ENCODE measurements at regions not wholly inside any gene's neighbourhood (a gene's known extent, or its start where the extent isn't known, plus 50 kb on each side); places are given as distances from the start of the nearest gene placed in this dataset.

- no peak overlapping the region for H3K4me3 ChIP-seq (ENCODE audit: low read depth, low read length)
- no peaks in the 10 kb centered on the region for H3K36me3 ChIP-seq (ENCODE audit: control insufficient read depth, insufficient read depth, low read length)
- no peaks in the 10 kb centered on the region for H3K9me3 ChIP-seq (ENCODE audit: control insufficient read depth, insufficient read depth, low read length)
- no peaks in the 10 kb centered on the region for H3K27me3 ChIP-seq (ENCODE audit: control insufficient read depth, insufficient read depth, low read length)
- no peak overlapping the region for H3K27ac ChIP-seq (ENCODE audit: low read depth, low read length)
- H3K9ac ChIP-seq (ENCODE audit: low read depth, low read length): no peak overlapping the region
- 0 out of 2 replicates have a peak, but pooled peaks cover 4% of the 10 kb centered on the region for H3K4me1 ChIP-seq (ENCODE audit: control insufficient read depth, insufficient read depth, low read length)
Observed at GRCh38 chr3:69567710-69568052, 171.6 kb upstream of the MITF start.

DNA sequence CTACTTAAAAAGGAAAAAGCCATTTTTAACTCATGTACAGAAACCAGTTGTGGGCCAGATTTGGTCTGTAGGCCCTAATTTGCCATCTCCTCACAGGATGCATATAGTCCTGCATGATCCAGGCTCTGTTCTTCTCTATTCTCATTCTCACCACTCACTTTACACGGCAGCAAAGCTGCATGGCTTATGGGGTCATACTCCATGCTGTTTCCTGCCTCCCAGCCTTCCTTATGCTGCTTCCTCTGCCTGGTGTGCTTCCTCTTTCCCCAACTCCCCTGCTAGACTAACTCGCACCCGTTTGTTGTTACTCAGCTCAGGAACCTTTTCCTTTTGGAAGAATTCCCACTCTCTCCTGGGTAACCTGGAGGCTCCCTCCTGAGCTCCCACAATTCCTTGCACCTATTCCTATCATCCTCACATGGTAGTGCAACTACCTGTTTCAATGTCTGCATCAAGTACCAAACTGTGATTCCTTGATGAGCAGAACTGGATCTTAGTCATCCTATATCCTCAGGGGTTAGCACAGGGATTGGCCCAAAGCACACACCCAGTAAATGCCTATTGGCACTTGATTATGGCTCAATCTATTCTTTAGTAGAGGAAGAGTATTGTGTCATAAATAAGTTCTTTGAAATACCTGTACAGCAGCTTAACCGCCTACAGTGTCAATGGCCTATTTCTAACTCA is 172.1 kb upstream of the MITF start:
- Histone ChIP-seq H3K9ac (ENCODE audit: low read depth, low read length) (no peak overlapping the region), H3K27me3 (ENCODE audit: control insufficient read depth, insufficient read depth, low read length) (no peaks in the 10 kb centered on the region), H3K4me1 (ENCODE audit: control insufficient read depth, insufficient read depth, low read length) (0 out of 2 replicates have a peak, but pooled peaks cover under 1% of the 10 kb centered on the region), H3K9me3 (ENCODE audit: control insufficient read depth, insufficient read depth, low read length) (no peaks in the 10 kb centered on the region), H3K4me3 (ENCODE audit: low read depth, low read length) (no peak overlapping the region), H3K36me3 (ENCODE audit: control insufficient read depth, insufficient read depth, low read length) (no peaks in the 10 kb centered on the region), H3K27ac (ENCODE audit: low read depth, low read length) (no peak overlapping the region)

DNA sequence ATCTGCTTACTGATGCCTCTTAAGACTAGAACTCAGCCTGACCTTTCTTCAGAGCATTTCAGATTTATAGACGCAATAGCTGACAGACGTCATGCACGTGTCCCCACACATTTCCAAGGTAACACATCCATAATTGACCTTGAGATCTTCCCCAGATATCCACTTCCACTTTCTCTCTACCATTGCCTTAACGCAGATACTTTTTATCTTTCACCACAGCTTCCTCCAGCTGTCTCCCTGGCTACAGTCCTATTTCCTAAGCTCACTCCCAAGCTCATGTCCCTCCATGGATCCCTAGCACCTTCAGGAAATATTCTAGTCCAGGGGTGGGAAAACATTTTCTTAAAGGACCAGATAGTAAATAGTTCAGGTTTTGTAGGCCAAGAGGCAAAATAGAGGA is 173.0 kb upstream of the MITF start:
- H3K27me3 ChIP-seq (ENCODE audit: control insufficient read depth, insufficient read depth, low read length): no peaks in the 10 kb centered on the region
- H3K4me3 ChIP-seq (ENCODE audit: low read depth, low read length): no peak overlapping the region
- no peaks in the 10 kb centered on the region for H3K9me3 ChIP-seq (ENCODE audit: control insufficient read depth, insufficient read depth, low read length)
- H3K9ac ChIP-seq (ENCODE audit: low read depth, low read length): no peak overlapping the region
- no peak overlapping the region for H3K27ac ChIP-seq (ENCODE audit: low read depth, low read length)
- H3K4me1 ChIP-seq (ENCODE audit: control insufficient read depth, insufficient read depth, low read length): no peaks in the 10 kb centered on the region
- H3K36me3 ChIP-seq (ENCODE audit: control insufficient read depth, insufficient read depth, low read length): no peaks in the 10 kb centered on the region

DNA sequence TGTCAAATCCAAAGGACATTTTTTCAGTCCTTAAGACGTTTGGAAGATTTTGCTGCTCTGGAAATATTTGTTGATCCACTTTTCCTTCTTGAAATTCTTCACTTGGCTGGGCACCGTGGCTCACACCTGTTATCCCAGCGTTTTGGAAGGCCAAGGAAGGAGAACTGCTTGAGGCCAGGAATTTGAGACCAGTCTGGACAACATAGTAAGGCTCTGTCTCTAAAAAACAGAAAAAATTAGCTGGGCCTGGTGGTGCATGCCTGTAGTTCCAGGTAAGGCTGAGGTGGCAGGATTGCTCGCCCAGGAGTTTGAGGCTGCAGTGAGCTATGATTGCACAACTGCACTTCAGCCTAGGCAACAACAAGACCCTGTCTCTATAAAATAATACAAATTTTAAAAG is 173.9 kb upstream of the MITF start:
- Histone ChIP-seq H3K9me3 (ENCODE audit: control insufficient read depth, insufficient read depth, low read length) (no peaks in the 10 kb centered on the region), H3K36me3 (ENCODE audit: control insufficient read depth, insufficient read depth, low read length) (no peaks in the 10 kb centered on the region), H3K9ac (ENCODE audit: low read depth, low read length) (no peak overlapping the region), H3K4me1 (ENCODE audit: control insufficient read depth, insufficient read depth, low read length) (no peaks in the 10 kb centered on the region), H3K27ac (ENCODE audit: low read depth, low read length) (no peak overlapping the region), H3K4me3 (ENCODE audit: low read depth, low read length) (no peak overlapping the region), H3K27me3 (ENCODE audit: control insufficient read depth, insufficient read depth, low read length) (no peaks in the 10 kb centered on the region)

GRCh38 chr3:69563981-69564380 is 175.3 kb upstream of the MITF start:
- Histone ChIP-seq H3K27me3 (ENCODE audit: control insufficient read depth, insufficient read depth, low read length) (no peaks in the 10 kb centered on the region), H3K9ac (ENCODE audit: low read depth, low read length) (no peak overlapping the region), H3K9me3 (ENCODE audit: control insufficient read depth, insufficient read depth, low read length) (no peaks in the 10 kb centered on the region), H3K36me3 (ENCODE audit: control insufficient read depth, insufficient read depth, low read length) (no peaks in the 10 kb centered on the region), H3K27ac (ENCODE audit: low read depth, low read length) (no peak overlapping the region), H3K4me3 (ENCODE audit: low read depth, low read length) (no peak overlapping the region), H3K4me1 (ENCODE audit: control insufficient read depth, insufficient read depth, low read length) (no peaks in the 10 kb centered on the region)

GRCh38 chr3:69563151-69563550 is 176.1 kb upstream of the MITF start:
- no peak overlapping the region for H3K27ac ChIP-seq (ENCODE audit: low read depth, low read length)

DNA sequence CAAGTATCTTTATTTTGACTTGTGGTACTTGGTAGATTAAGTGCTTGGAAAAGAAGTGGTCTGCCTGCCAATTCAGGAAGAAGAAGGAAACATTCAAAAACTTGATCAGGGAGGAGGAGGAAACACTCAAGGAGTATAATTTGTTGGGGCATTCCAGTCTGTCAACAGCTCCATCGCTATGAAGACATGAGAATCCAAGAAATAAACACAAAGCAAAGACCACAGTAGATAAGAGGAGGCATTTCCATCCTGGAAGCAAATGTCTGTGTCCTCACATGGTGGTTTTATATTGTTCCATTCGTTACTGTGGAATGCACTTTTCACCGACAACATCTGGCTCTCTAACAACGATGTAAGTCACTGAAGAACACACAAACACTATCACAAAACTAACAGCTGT is 176.1 kb upstream of the FRMD4B start:
- Histone ChIP-seq H3K9me3 (ENCODE audit: control insufficient read depth, insufficient read depth, low read length) (no peaks in the 10 kb centered on the region), H3K4me1 (ENCODE audit: control insufficient read depth, insufficient read depth, low read length) (no peaks in the 10 kb centered on the region)

More at GRCh38 chr3:69563151-69563550, 176.1 kb upstream of the MITF start:
- H3K27me3 ChIP-seq (ENCODE audit: control insufficient read depth, insufficient read depth, low read length): no peaks in the 10 kb centered on the region
- H3K9ac ChIP-seq (ENCODE audit: low read depth, low read length): no peak overlapping the region
- no peaks in the 10 kb centered on the region for H3K4me1 ChIP-seq (ENCODE audit: control insufficient read depth, insufficient read depth, low read length)
- H3K36me3 ChIP-seq (ENCODE audit: control insufficient read depth, insufficient read depth, low read length): no peaks in the 10 kb centered on the region
- no peak overlapping the region for H3K4me3 ChIP-seq (ENCODE audit: low read depth, low read length)
- H3K9me3 ChIP-seq (ENCODE audit: control insufficient read depth, insufficient read depth, low read length): no peaks in the 10 kb centered on the region

GRCh38 chr3:69560818-69561217 is 174.9 kb upstream of the FRMD4B start:
- Histone ChIP-seq H3K36me3 (ENCODE audit: control insufficient read depth, insufficient read depth, low read length) (no peaks in the 10 kb centered on the region), H3K4me3 (ENCODE audit: low read depth, low read length) (no peak overlapping the region), H3K27me3 (ENCODE audit: control insufficient read depth, insufficient read depth, low read length) (no peaks in the 10 kb centered on the region), H3K9me3 (ENCODE audit: control insufficient read depth, insufficient read depth, low read length) (no peaks in the 10 kb centered on the region), H3K9ac (ENCODE audit: low read depth, low read length) (no peak overlapping the region), H3K27ac (ENCODE audit: low read depth, low read length) (no peak overlapping the region), H3K4me1 (ENCODE audit: control insufficient read depth, insufficient read depth, low read length) (no peaks in the 10 kb centered on the region)

More for the DNA sequence above, 176.1 kb upstream of the FRMD4B start:
- Histone ChIP-seq H3K4me3 (ENCODE audit: low read depth, low read length) (no peak overlapping the region), H3K36me3 (ENCODE audit: control insufficient read depth, insufficient read depth, low read length) (no peaks in the 10 kb centered on the region), H3K27me3 (ENCODE audit: control insufficient read depth, insufficient read depth, low read length) (no peaks in the 10 kb centered on the region), H3K9ac (ENCODE audit: low read depth, low read length) (no peak overlapping the region), H3K27ac (ENCODE audit: low read depth, low read length) (no peak overlapping the region)

DNA sequence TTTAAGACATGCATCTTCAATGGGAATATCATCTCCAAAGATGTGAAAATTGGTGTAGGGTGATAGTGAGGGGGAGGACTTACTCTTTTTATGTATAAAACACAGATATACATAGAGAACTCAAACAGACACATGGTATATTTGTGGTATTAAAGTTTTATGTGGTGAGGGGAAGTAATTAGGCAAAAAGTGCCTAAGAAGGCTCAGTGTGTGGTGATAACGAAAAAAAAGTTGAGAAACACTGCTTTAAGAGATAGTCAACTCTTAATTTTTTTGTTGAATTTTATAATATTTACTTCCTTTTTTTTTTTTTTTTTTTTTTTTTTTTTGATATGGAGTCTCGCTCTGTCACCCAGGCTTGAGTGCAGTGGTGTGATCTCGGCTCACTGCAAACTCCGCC is 174.2 kb upstream of the FRMD4B start:
- Histone ChIP-seq H3K9ac (ENCODE audit: low read depth, low read length) (no peak overlapping the region), H3K27ac (ENCODE audit: low read depth, low read length) (no peak overlapping the region), H3K36me3 (ENCODE audit: control insufficient read depth, insufficient read depth, low read length) (no peaks in the 10 kb centered on the region)

GRCh38 chr3:69558912-69559311 is 173.0 kb upstream of the FRMD4B start:
- H3K36me3 ChIP-seq (ENCODE audit: control insufficient read depth, insufficient read depth, low read length): no peaks in the 10 kb centered on the region
- H3K4me3 ChIP-seq (ENCODE audit: low read depth, low read length): no peak overlapping the region
- H3K4me1 ChIP-seq (ENCODE audit: control insufficient read depth, insufficient read depth, low read length): no peaks in the 10 kb centered on the region
- no peak overlapping the region for H3K27ac ChIP-seq (ENCODE audit: low read depth, low read length)
- no peak overlapping the region for H3K9ac ChIP-seq (ENCODE audit: low read depth, low read length)
- H3K27me3 ChIP-seq (ENCODE audit: control insufficient read depth, insufficient read depth, low read length): no peaks in the 10 kb centered on the region
- H3K9me3 ChIP-seq (ENCODE audit: control insufficient read depth, insufficient read depth, low read length): no peaks in the 10 kb centered on the region

More for the DNA sequence above, 174.2 kb upstream of the FRMD4B start:
- H3K27me3 ChIP-seq (ENCODE audit: control insufficient read depth, insufficient read depth, low read length): no peaks in the 10 kb centered on the region
- H3K4me3 ChIP-seq (ENCODE audit: low read depth, low read length): no peak overlapping the region
- no peaks in the 10 kb centered on the region for H3K4me1 ChIP-seq (ENCODE audit: control insufficient read depth, insufficient read depth, low read length)
- H3K9me3 ChIP-seq (ENCODE audit: control insufficient read depth, insufficient read depth, low read length): no peaks in the 10 kb centered on the region

- Histone ChIP-seq H3K9me3 (ENCODE audit: control insufficient read depth, insufficient read depth, low read length) (no peaks in the 10 kb centered on the region), H3K36me3 (ENCODE audit: control insufficient read depth, insufficient read depth, low read length) (no peaks in the 10 kb centered on the region), H3K4me3 (ENCODE audit: low read depth, low read length) (no peak overlapping the region), H3K9ac (ENCODE audit: low read depth, low read length) (no peak overlapping the region), H3K4me1 (ENCODE audit: control insufficient read depth, insufficient read depth, low read length) (no peaks in the 10 kb centered on the region), H3K27ac (ENCODE audit: low read depth, low read length) (no peak overlapping the region), H3K27me3 (ENCODE audit: control insufficient read depth, insufficient read depth, low read length) (no peaks in the 10 kb centered on the region)
Observed at GRCh38 chr3:69554576-69554975, 168.7 kb upstream of the FRMD4B start.

All from HUES48 (cell line).